ENCODE measurements at regions not wholly inside any gene's neighbourhood (a gene's known extent, or its start where the extent isn't known, plus 50 kb on each side); places are given as distances from the start of the nearest gene placed in this dataset.

DNA sequence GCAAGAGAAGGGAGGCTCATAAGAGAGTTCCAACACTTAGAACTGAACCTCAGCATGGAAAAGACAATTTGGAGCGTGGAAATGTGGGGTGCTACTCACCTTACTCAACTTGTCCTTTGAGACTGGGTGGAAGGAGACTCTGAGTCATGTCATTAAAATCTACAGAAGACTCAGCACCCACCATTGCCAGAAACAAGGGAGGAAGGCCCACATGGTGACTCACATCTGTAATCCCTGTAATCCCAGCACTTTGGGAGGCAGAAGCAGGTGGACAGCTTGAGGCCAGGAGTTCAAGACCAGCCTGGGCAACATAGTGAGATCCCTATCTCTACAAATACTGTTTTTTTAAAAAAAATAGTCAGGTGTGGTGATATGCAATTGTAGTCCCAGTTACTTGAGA lies 161.9 kb upstream of the UBE3A start:
- TF ChIP-seq, protein P1, sequence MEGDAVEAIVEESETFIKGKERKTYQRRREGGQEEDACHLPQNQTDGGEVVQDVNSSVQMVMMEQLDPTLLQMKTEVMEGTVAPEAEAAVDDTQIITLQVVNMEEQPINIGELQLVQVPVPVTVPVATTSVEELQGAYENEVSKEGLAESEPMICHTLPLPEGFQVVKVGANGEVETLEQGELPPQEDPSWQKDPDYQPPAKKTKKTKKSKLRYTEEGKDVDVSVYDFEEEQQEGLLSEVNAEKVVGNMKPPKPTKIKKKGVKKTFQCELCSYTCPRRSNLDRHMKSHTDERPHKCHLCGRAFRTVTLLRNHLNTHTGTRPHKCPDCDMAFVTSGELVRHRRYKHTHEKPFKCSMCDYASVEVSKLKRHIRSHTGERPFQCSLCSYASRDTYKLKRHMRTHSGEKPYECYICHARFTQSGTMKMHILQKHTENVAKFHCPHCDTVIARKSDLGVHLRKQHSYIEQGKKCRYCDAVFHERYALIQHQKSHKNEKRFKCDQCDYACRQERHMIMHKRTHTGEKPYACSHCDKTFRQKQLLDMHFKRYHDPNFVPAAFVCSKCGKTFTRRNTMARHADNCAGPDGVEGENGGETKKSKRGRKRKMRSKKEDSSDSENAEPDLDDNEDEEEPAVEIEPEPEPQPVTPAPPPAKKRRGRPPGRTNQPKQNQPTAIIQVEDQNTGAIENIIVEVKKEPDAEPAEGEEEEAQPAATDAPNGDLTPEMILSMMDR (IDR thresholded peaks at IDR 0.05; ENCODE audit: insufficient read depth, low read depth, low read length) = no peak
- TF ChIP-seq EZH2 (IDR thresholded peaks at IDR 0.05; ENCODE audit: insufficient read depth, low read length) = no peak

Measured in astrocyte (in vitro differentiated cells and primary cell).